Mesothelial cell of epicardium (in vitro differentiated cells): ENCODE measurements at regions not wholly inside any gene's neighbourhood (a gene's known extent, or its start where the extent isn't known, plus 50 kb on each side); places are given as distances from the start of the nearest gene placed in this dataset.
"Not testable (repeated sequence)": the region's sequence is repeated elsewhere in the genome, so short reads cannot be mapped to it uniquely, and the experiment has no call there.

Experiments
- DNase-seq, 2 experiments: peaks; one replicate each; pipeline ENCODE4 v3.0.0; 2021; ENCODE audit warnings: low spot score in 2 of 2; ENCODE audit not compliant: unreplicated experiment in 2 of 2
- H3K27ac Mint-ChIP-seq: 2 replicates; pipeline ENCODE4 v1.8.0; 2021; ENCODE audit warnings: mixed read lengths
- H3K27me3 Mint-ChIP-seq: 2 replicates; pipeline ENCODE4 v1.8.0; 2021; ENCODE audit warnings: low read depth, mixed read lengths
- H3K36me3 Mint-ChIP-seq: 2 replicates; pipeline ENCODE4 v1.8.0; 2021; ENCODE audit warnings: mixed read lengths
- H3K4me1 Mint-ChIP-seq: 2 replicates; pipeline ENCODE4 v1.8.0; 2021; ENCODE audit warnings: mixed read lengths
- H3K4me3 Mint-ChIP-seq: 2 replicates; pipeline ENCODE4 v1.8.0; 2021; ENCODE audit warnings: mild to moderate bottlenecking, moderate library complexity, mixed read lengths
- H3K9me3 Mint-ChIP-seq: 2 replicates; pipeline ENCODE4 v1.8.0; 2021; ENCODE audit warnings: mixed read lengths
- CTCF ChIP-seq: fragments of 200-600 bp; sonication (generic); IDR thresholded peaks from one replicate; pipeline ENCODE4 v1.5.0; 2021; ENCODE audit warnings: antibody characterized with exemption; ENCODE audit not compliant: unreplicated experiment

- no peak for TF ChIP-seq CTCF
- H3K9me3 Mint-ChIP-seq: peaks cover 3% of the 10 kb centered on the region
- DNase-seq: no peak
- H3K27ac Mint-ChIP-seq: no peak overlapping the region
- H3K4me1 Mint-ChIP-seq: peaks cover 6% of the 10 kb centered on the region
- H3K4me3 Mint-ChIP-seq: no peak overlapping the region
- H3K36me3 Mint-ChIP-seq: peaks cover under 1% of the 10 kb centered on the region
- H3K27me3 Mint-ChIP-seq: no peaks in the 10 kb centered on the region
These were observed 410.3 kb downstream of the NEBL start for GRCh38 chr10:20486791-20487190.

GRCh38 chr10:20485554-20485953, 411.6 kb downstream of the NEBL start:
- no peak overlapping the region for H3K27ac Mint-ChIP-seq
- H3K4me1 Mint-ChIP-seq: peaks cover 6% of the 10 kb centered on the region
- H3K36me3 Mint-ChIP-seq: peaks cover 2% of the 10 kb centered on the region
- H3K4me3 Mint-ChIP-seq: no peak overlapping the region
- no peak for TF ChIP-seq CTCF
- no peaks in the 10 kb centered on the region for H3K27me3 Mint-ChIP-seq
- DNase-seq: no peak
- peaks cover 9% of the 10 kb centered on the region for H3K9me3 Mint-ChIP-seq

- Mint-ChIP-seq H3K27ac (no peak overlapping the region), H3K4me3 (no peak overlapping the region), H3K27me3 (no peaks in the 10 kb centered on the region), H3K9me3 (peaks cover 18% of the 10 kb centered on the region), H3K36me3 (peaks cover 4% of the 10 kb centered on the region), H3K4me1 (peaks cover 4% of the 10 kb centered on the region)
- no peak for DNase-seq
- TF ChIP-seq CTCF: no peak
These were observed 416.1 kb downstream of the NEBL start for GRCh38 chr10:20481054-20481453.

- H3K27ac Mint-ChIP-seq, DNase-seq, H3K4me3 Mint-ChIP-seq, H3K36me3 Mint-ChIP-seq, H3K4me1 Mint-ChIP-seq, H3K27me3 Mint-ChIP-seq: not testable (repeated sequence)
- peaks cover 18% of the 10 kb centered on the region for H3K9me3 Mint-ChIP-seq
These were observed 416.5 kb downstream of the NEBL start for GRCh38 chr10:20480575-20480974.

- no peaks in the 10 kb centered on the region for H3K27me3 Mint-ChIP-seq
- peaks cover 13% of the 10 kb centered on the region for H3K9me3 Mint-ChIP-seq
- peaks cover 2% of the 10 kb centered on the region for H3K36me3 Mint-ChIP-seq
- DNase-seq: no peak
- H3K4me1 Mint-ChIP-seq: peaks cover 13% of the 10 kb centered on the region
- H3K27ac Mint-ChIP-seq: peak overlapping the region; percentile 5
- TF ChIP-seq CTCF: no peak
- H3K4me3 Mint-ChIP-seq: no peak overlapping the region
These were observed 423.0 kb downstream of the NEBL start for GRCh38 chr10:20474064-20474463.

- no peaks in the 10 kb centered on the region for H3K27me3 Mint-ChIP-seq
- H3K4me3 Mint-ChIP-seq: no peak overlapping the region
- peaks cover 2% of the 10 kb centered on the region for H3K36me3 Mint-ChIP-seq
- H3K9me3 Mint-ChIP-seq: peaks cover 13% of the 10 kb centered on the region
- no peak for DNase-seq
- H3K27ac Mint-ChIP-seq: no peak overlapping the region
- no peak for TF ChIP-seq CTCF
- peaks cover 16% of the 10 kb centered on the region for H3K4me1 Mint-ChIP-seq
These were observed 423.9 kb downstream of the NEBL start for GRCh38 chr10:20473023-20473760.
